ENCODE measurements at regions not wholly inside any gene's neighbourhood (a gene's known extent, or its start where the extent isn't known, plus 50 kb on each side); places are given as distances from the start of the nearest gene placed in this dataset.

- TF ChIP-seq KAT7 (CRISPR knock-in tag; IDR thresholded peaks at IDR 0.05; ENCODE audit: borderline replicate concordance): no peak
- TF ChIP-seq ETS1 (conservative IDR thresholded peaks at IDR 0.05; ENCODE audit: control insufficient read depth, low read depth, low read length): no peak
- TF ChIP-seq ZFP1 (CRISPR knock-in tag; IDR thresholded peaks at IDR 0.05): no peak
- no peak for TF ChIP-seq HMGXB4 (CRISPR knock-in tag; IDR thresholded peaks at IDR 0.05)
- no peak for TF ChIP-seq MYC (IDR thresholded peaks at IDR 0.05; ENCODE audit: low read depth, low read length)
- no peak for TF ChIP-seq MYC (CRISPR knock-in tag; IDR thresholded peaks at IDR 0.05; ENCODE audit: borderline replicate concordance, low read depth)
- TF ChIP-seq IRF2 (CRISPR knock-in tag; IDR thresholded peaks at IDR 0.05): no peak
- no peak for TF ChIP-seq SRF (CRISPR knock-in tag; IDR thresholded peaks at IDR 0.05)
- no peak for TF ChIP-seq YY1 (IDR thresholded peaks at IDR 0.05; ENCODE audit: borderline replicate concordance in 1 of 3, control insufficient read depth in 1 of 3, extremely low read depth in 1 of 3, insufficient read depth in 3 of 3, insufficient read length in 1 of 3, insufficient replicate concordance in 2 of 3, low read depth in 1 of 3, low read length in 2 of 3)
Observed at GRCh38 chr16:72473631-72474030, 301.7 kb upstream of the PMFBP1 start.

Measured in K562 (cell line).